ENCODE measurements at regions not wholly inside any gene's neighbourhood (a gene's known extent, or its start where the extent isn't known, plus 50 kb on each side); places are given as distances from the start of the nearest gene placed in this dataset.

DNA sequence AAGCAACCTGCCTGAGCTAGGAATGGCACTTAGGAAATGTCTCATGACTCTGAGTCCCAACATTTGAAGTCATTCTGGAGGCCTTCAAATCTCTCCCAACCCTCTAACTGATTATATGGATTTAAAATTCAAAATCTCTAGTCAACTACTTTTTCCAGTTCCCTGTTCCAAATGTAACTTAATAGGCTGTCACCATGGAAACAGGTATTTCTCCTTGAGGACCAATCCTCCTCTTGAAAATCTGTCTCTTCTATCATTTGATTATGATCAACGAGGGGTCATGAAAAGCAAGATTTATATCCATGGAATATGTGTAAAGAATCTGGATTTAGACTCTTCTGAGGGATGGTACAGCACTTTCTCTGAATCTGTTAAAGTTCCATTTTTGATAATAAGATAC, 127.3 kb upstream of the DTNBP1 start:
- H3K27me3 ChIP-seq (ENCODE audit: insufficient read depth, low read length), result no peaks in the 10 kb centered on the region
- H3K27ac ChIP-seq (ENCODE audit: low read depth, low read length), result no peak overlapping the region
- no peak overlapping the region for H3K9ac ChIP-seq (ENCODE audit: low read length)
- no peak overlapping the region for H2BK12ac ChIP-seq (ENCODE audit: low read length)
- H2AFZ ChIP-seq (ENCODE audit: insufficient read depth, low read length, poor library complexity), result no peak overlapping the region
- H3K4me3 ChIP-seq (ENCODE audit: low read depth, low read length), result no peak overlapping the region
- no peak overlapping the region for H3K4ac ChIP-seq (ENCODE audit: low read depth, low read length)
- H3K36me3 ChIP-seq (ENCODE audit: control insufficient read depth in 1 of 2, insufficient read depth in 2 of 2, low read length in 2 of 2), result no peaks in the 10 kb centered on the region
- WGBS (ENCODE audit: extremely low coverage, insufficient coverage, insufficient read length), result no CpG with 5 or more reads among the region's 1 CpG
- H3K14ac ChIP-seq (ENCODE audit: low read length), result no peak overlapping the region
- H3K9me3 ChIP-seq (ENCODE audit: insufficient read depth, low read depth, low read length), result peaks cover 2% of the 10 kb centered on the region
- H3K18ac ChIP-seq (ENCODE audit: low read length), result no peak overlapping the region
- no peak overlapping the region for H2BK5ac ChIP-seq (ENCODE audit: low read depth, low read length, poor library complexity)
- no peak overlapping the region for H4K91ac ChIP-seq (ENCODE audit: low read depth, low read length)
- no peak for DNase-seq
- H4K12ac ChIP-seq (ENCODE audit: low read depth, low read length), result no peak overlapping the region
- peaks cover 0 to 2% of the 10 kb centered on the region in 2 experiments for H3K4me1 ChIP-seq (ENCODE audit: control insufficient read depth in 1 of 2, insufficient read depth in 2 of 2, low read length in 2 of 2)
- H3K79me2 ChIP-seq (ENCODE audit: control insufficient read depth, insufficient read depth, low read length, poor library complexity), result no peaks in the 10 kb centered on the region
- no peak overlapping the region for H4K8ac ChIP-seq (ENCODE audit: low read depth, low read length)
- H2AK5ac ChIP-seq (ENCODE audit: low read length), result no peak overlapping the region
- no peak overlapping the region for H3K4me2 ChIP-seq (ENCODE audit: low read length)
- no peak overlapping the region for H2BK120ac ChIP-seq (ENCODE audit: insufficient read depth, low read length, poor library complexity)
- H3K79me1 ChIP-seq (ENCODE audit: low read length), result no peaks in the 10 kb centered on the region
- no peak overlapping the region for H3K23ac ChIP-seq (ENCODE audit: low read length)

DNA sequence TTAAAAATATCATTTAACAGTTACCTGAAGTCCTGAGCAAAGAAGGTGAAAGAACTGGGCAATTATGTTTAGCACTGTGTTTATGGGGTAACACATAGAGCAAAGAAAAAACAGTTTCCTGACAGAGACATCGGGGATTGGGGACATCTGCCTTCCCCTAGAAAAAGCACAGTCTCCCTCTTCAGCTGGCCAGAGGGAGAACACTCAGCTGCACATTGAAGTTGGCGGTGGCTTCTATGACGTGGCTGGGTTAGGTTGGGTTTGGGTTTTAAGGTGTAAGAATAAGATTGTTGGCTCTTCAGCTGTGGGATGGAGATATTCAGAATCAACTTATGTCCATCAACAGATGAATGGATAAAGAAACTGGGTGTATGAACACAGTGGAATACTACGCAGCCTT, 124.0 kb upstream of the DTNBP1 start:
- H2BK5ac ChIP-seq (ENCODE audit: low read depth, low read length, poor library complexity), result no peak overlapping the region
- H3K36me3 ChIP-seq (ENCODE audit: control insufficient read depth in 1 of 2, insufficient read depth in 2 of 2, low read length in 2 of 2), result no peaks in the 10 kb centered on the region
- H2BK12ac ChIP-seq (ENCODE audit: low read length), result no peak overlapping the region
- no peak overlapping the region for H3K4me3 ChIP-seq (ENCODE audit: low read depth, low read length)
- no peak overlapping the region for H2BK120ac ChIP-seq (ENCODE audit: insufficient read depth, low read length, poor library complexity)
- no peaks in the 10 kb centered on the region for H3K79me1 ChIP-seq (ENCODE audit: low read length)
- H4K91ac ChIP-seq (ENCODE audit: low read depth, low read length), result no peak overlapping the region
- H3K9me3 ChIP-seq (ENCODE audit: insufficient read depth, low read depth, low read length), result peaks cover 2% of the 10 kb centered on the region
- H3K23ac ChIP-seq (ENCODE audit: low read length), result no peak overlapping the region
- H3K27ac ChIP-seq (ENCODE audit: low read depth, low read length), result no peak overlapping the region
- no peak overlapping the region for H3K4ac ChIP-seq (ENCODE audit: low read depth, low read length)
- no peak overlapping the region for H4K8ac ChIP-seq (ENCODE audit: low read depth, low read length)
- H2AFZ ChIP-seq (ENCODE audit: insufficient read depth, low read length, poor library complexity), result no peak overlapping the region
- WGBS (ENCODE audit: extremely low coverage, insufficient coverage, insufficient read length), result no CpG with 5 or more reads among the region's 4 CpGs
- no peak overlapping the region for H4K12ac ChIP-seq (ENCODE audit: low read depth, low read length)
- no peak overlapping the region for H3K9ac ChIP-seq (ENCODE audit: low read length)
- no peaks in the 10 kb centered on the region for H3K27me3 ChIP-seq (ENCODE audit: insufficient read depth, low read length)
- H2AK5ac ChIP-seq (ENCODE audit: low read length), result no peak overlapping the region
- no peak overlapping the region for H3K4me2 ChIP-seq (ENCODE audit: low read length)
- H3K14ac ChIP-seq (ENCODE audit: low read length), result no peak overlapping the region
- DNase-seq, result no peak
- H3K4me1 ChIP-seq (ENCODE audit: control insufficient read depth in 1 of 2, insufficient read depth in 2 of 2, low read length in 2 of 2), result no peaks in the 10 kb centered on the region
- no peaks in the 10 kb centered on the region for H3K79me2 ChIP-seq (ENCODE audit: control insufficient read depth, insufficient read depth, low read length, poor library complexity)
- no peak overlapping the region for H3K18ac ChIP-seq (ENCODE audit: low read length)

GRCh38 chr6:15783484-15783883, 120.7 kb upstream of the DTNBP1 start:
- Histone ChIP-seq H3K4ac (ENCODE audit: low read depth, low read length) (no peak overlapping the region), H2BK12ac (ENCODE audit: low read length) (no peak overlapping the region), H3K36me3 (ENCODE audit: control insufficient read depth in 1 of 2, insufficient read depth in 2 of 2, low read length in 2 of 2) (no peaks in the 10 kb centered on the region), H2AFZ (ENCODE audit: insufficient read depth, low read length, poor library complexity) (no peak overlapping the region), H3K27me3 (ENCODE audit: insufficient read depth, low read length) (no peaks in the 10 kb centered on the region), H3K23ac (ENCODE audit: low read length) (no peak overlapping the region), H2BK5ac (ENCODE audit: low read depth, low read length, poor library complexity) (no peak overlapping the region), H3K9me3 (ENCODE audit: insufficient read depth, low read depth, low read length) (peaks cover 2% of the 10 kb centered on the region), H4K12ac (ENCODE audit: low read depth, low read length) (no peak overlapping the region), H3K18ac (ENCODE audit: low read length) (no peak overlapping the region), H4K8ac (ENCODE audit: low read depth, low read length) (no peak overlapping the region), H3K79me1 (ENCODE audit: low read length) (no peaks in the 10 kb centered on the region), H3K4me1 (ENCODE audit: control insufficient read depth in 1 of 2, insufficient read depth in 2 of 2, low read length in 2 of 2) (no peaks in the 10 kb centered on the region), H3K79me2 (ENCODE audit: control insufficient read depth, insufficient read depth, low read length, poor library complexity) (no peaks in the 10 kb centered on the region), H3K14ac (ENCODE audit: low read length) (no peak overlapping the region), H3K27ac (ENCODE audit: low read depth, low read length) (no peak overlapping the region), H2BK120ac (ENCODE audit: insufficient read depth, low read length, poor library complexity) (no peak overlapping the region), H3K4me3 (ENCODE audit: low read depth, low read length) (no peak overlapping the region), H3K4me2 (ENCODE audit: low read length) (no peak overlapping the region), H2AK5ac (ENCODE audit: low read length) (no peak overlapping the region), H3K9ac (ENCODE audit: low read length) (no peak overlapping the region), H4K91ac (ENCODE audit: low read depth, low read length) (no peak overlapping the region)
- no CpG with 5 or more reads among the region's 3 CpGs for WGBS (ENCODE audit: extremely low coverage, insufficient coverage, insufficient read length)
- DNase-seq, result no peak

GRCh38 chr6:15781890-15782289, 119.1 kb upstream of the DTNBP1 start:
- Histone ChIP-seq H3K23ac (ENCODE audit: low read length) (no peak overlapping the region), H3K18ac (ENCODE audit: low read length) (no peak overlapping the region), H3K4me1 (ENCODE audit: control insufficient read depth in 1 of 2, insufficient read depth in 2 of 2, low read length in 2 of 2) (no peaks in the 10 kb centered on the region), H3K4me3 (ENCODE audit: low read depth, low read length) (no peak overlapping the region), H2BK120ac (ENCODE audit: insufficient read depth, low read length, poor library complexity) (no peak overlapping the region), H3K27me3 (ENCODE audit: insufficient read depth, low read length) (no peaks in the 10 kb centered on the region), H3K4ac (ENCODE audit: low read depth, low read length) (no peak overlapping the region), H2BK5ac (ENCODE audit: low read depth, low read length, poor library complexity) (no peak overlapping the region), H4K8ac (ENCODE audit: low read depth, low read length) (no peak overlapping the region), H3K9me3 (ENCODE audit: insufficient read depth, low read depth, low read length) (no peaks in the 10 kb centered on the region), H2AK5ac (ENCODE audit: low read length) (no peak overlapping the region), H3K36me3 (ENCODE audit: control insufficient read depth in 1 of 2, insufficient read depth in 2 of 2, low read length in 2 of 2) (no peaks in the 10 kb centered on the region), H4K12ac (ENCODE audit: low read depth, low read length) (no peak overlapping the region), H2AFZ (ENCODE audit: insufficient read depth, low read length, poor library complexity) (no peak overlapping the region), H3K79me2 (ENCODE audit: control insufficient read depth, insufficient read depth, low read length, poor library complexity) (no peaks in the 10 kb centered on the region), H3K79me1 (ENCODE audit: low read length) (no peaks in the 10 kb centered on the region), H3K4me2 (ENCODE audit: low read length) (no peak overlapping the region), H3K9ac (ENCODE audit: low read length) (no peak overlapping the region), H2BK12ac (ENCODE audit: low read length) (no peak overlapping the region), H3K27ac (ENCODE audit: low read depth, low read length) (no peak overlapping the region), H3K14ac (ENCODE audit: low read length) (no peak overlapping the region), H4K91ac (ENCODE audit: low read depth, low read length) (no peak overlapping the region)
- no CpG with 5 or more reads among the region's 2 CpGs for whole genome bisulfite sequencing (ENCODE audit: extremely low coverage, insufficient coverage, insufficient read length)
- DNase-seq, result no peak
